DMS53 treated with DMSO at 0.1 percent for 48 hours (cell line): ENCODE measurements at regions not wholly inside any gene's neighbourhood (a gene's known extent, or its start where the extent isn't known, plus 50 kb on each side); places are given as distances from the start of the nearest gene placed in this dataset.

Experiments
- DNase-seq: peaks from one replicate; lab custom pipeline; 2025; ENCODE audit not compliant: unreplicated experiment; lab: John Stamatoyannopoulos, UW

DNA sequence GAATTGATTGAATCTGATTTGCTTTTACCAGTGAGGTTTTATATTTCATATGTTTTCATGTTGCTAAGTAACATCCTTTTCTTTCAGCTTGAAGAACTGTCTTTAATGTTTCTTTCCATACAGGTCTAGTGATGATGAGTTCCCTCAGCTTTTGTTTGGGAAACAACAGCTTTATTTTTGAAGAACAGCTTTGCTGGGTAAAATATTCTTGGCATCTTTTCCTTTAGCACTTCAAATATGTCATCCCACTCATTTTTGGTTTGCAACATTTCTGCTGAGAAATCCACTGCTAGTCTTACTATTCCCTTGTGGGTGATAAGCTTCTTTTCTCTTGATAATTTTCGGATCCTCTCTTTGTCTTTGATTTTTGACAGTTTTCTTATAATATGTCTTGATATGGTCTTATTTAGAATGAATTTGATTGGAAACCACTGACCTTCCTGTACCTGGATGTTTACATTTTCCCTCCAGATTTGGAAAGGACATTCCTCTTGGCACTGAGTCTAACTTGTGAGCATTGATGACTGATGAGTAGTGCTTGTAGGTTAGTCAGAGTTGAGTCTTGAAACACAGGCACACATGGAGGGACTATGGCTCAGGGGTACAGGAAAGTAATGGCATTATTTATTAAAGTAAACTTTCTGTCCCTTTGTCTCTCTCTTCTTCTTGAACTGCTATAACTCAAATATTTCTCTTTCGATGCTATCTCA lies 220.3 kb downstream of the SPATA31D1 start:
- no peak for DNase-seq

GRCh38 chr9:82209797-82210470 lies 221.4 kb downstream of the SPATA31D1 start:
- DNase-seq, result no peak

DNA sequence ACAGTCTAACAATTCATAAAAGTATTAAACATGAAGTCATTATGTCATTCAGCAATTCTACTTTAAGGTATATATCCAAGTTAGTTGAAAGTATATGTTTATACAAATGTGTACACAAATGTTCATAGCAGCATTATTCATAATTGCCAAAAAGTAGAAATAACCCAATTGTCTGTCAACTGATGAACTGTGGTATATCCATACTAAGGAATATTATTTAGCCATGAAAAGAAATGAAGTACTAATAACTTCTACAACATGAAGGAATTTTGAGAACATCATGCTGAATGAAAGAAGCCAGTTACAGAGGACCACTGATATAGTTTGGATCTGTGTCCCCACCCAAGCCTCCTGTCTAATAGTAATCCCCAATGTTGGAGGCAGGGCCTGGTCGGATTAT lies 224.3 kb downstream of the SPATA31D1 start:
- no peak for DNase-seq

DNA sequence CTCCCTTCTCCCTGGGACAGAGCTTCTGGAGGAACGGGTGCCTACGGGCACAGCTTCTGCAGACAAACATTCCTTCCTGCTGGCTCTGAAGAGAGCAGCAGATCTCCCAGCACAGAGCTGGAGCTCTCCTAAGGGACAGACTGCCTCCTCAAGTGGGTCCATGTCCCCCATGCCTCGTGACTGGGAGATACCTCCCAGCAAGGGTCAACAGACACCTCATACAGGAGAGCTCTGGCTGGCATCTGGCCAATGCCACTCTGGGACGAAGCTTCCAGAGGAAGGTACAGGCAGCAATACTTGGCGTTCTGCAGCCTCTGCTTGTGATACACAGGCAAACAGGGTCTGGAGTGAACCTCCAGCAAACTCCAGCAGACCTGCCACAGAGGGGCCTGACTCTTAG lies 227.9 kb downstream of the SPATA31D1 start:
- no peak for DNase-seq

DNA sequence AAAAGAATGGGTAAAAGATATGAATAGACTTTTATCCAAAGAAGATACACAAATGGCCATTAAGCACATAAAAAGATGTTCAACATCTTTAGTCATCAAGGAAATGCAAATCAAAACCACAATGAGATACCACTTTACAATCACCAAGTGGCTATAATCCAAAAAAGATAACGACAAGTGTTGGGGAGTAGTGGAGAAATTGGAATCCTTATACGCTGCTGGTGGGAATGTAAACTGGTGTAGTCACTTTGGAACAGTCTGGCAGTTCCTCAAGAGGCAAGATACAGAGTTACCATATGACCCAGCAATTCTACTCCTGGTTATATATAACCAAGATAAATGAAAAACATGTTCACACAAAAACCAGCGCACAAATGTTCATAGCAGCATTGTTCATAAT lies 234.9 kb downstream of the SPATA31D1 start:
- DNase-seq, result no peak

DNA sequence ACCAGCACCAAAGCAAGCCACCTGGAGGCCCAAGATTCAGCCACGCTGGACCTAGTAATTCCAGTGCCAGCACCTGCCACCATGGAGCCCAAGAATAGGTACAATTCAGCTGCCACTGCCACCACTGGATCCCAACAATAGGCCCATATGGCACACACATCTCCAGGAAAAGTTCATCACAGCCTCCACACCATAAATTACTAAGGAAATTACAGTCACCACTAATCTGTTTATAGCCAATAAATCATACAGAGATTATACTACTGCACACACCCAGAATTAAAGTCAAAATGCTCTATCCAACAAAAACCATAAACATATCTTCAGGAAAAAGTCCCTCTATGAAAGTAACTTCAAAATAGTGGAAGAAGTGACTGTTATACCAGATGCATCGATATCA lies 242.8 kb downstream of the SPATA31D1 start:
- DNase-seq, result no peak

- DNase-seq, result no peak
These were observed 245.8 kb downstream of the SPATA31D1 start for GRCh38 chr9:82234160-82234943.

- DNase-seq, result no peak
These were observed 253.9 kb downstream of the SPATA31D1 start for GRCh38 chr9:82242285-82242963.

DNA sequence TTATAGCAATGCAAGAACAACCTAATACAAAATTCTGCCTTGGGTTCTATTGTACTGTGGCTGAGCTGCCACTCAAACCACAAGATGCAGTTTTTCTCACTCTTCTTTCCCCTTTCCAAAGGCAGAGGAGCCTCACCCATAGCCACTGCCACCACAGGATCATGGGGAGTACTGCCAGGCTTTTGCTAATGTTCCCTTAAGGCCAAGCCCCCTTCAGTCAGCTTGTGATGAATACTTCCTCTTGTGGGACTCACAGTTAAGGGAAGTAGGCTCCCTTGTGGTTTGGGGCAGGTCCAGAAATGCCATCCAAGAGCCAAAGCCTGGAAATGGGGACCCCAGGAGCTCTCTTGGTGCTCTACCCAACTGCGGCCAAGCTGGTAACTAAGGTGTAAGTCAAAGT lies 258.7 kb downstream of the SPATA31D1 start:
- DNase-seq, result no peak

DNA sequence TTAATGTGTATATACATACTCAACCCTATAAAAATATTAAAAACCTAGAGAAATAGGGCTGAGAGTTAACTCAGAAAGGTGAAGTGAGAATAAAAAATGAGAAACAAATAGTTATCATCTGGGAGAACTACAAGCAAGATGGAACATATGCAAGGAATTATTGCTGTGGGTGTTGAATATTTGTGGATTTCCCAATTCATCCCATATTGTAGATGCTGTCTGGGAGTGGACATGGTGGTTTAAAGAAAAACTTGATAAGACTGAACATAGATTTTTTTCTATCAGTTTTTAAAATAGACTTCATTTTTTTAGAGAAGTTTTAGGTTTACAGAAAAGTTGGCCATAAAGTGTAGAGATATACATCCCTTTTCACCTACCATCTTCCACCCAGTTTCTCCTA lies 263.5 kb downstream of the SPATA31D1 start:
- no peak for DNase-seq

- no peak for DNase-seq
These were observed 266.2 kb downstream of the SPATA31D1 start for GRCh38 chr9:82254646-82255367.

DNA sequence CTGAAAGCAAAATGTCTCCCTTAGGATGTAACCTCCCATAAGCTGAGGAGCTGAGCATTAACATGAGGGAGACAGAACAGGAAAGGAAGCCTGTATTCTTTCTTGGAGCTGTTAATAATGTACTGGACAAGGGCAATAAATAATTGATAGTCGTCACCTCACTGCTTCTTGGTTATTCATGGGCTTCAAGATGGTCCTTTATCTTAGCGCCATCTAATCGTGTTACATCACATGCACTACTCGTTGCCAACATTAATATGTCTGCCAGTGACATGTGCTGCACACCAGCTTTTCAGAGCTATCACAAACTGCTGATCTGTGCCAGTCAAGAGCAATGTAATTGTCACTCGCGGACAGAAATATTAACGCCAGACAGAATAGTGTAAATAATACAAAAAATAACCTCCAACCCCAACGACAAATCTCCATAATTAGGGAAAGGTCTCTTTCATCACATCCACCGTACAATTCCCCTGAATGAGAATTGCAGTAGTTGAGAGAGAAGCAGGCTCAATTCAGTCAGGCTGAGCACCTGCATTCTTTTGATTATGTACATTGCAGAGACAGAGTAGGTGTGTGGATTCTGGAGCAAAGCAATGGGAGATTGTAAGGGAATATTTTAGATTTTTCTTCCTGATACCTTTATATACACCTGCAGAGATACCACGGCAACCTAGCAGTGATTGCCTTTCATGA lies 267.1 kb downstream of the SPATA31D1 start:
- no peak for DNase-seq

DNA sequence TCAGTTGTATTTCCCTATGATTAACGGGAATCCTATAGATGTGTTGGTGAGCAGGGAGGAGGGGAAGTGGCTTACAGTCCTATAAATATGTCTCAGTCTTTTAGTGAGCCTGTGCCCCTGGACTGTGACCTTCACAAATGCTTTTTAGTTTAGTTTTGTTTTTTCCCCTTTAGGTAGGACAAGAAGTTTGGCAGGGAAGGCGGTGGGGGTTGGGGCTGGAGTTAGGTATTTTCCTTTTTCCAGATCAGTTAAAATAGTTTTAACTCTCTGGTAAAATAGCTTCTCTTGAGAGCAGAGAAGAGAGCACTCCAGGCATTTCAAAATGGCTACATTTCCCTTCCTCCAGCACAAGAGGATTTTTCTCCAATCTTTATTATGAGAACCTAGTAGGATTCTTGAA lies 272.1 kb downstream of the SPATA31D1 start:
- no peak for DNase-seq

- no peak for DNase-seq
These were observed 275.0 kb downstream of the SPATA31D1 start for GRCh38 chr9:82263619-82264018.

- no peak for DNase-seq
These were observed 282.6 kb downstream of the SPATA31D1 start for GRCh38 chr9:82271106-82271561.

- no peak for DNase-seq
These were observed 284.5 kb downstream of the SPATA31D1 start for GRCh38 chr9:82273121-82273520.

- no peak for DNase-seq
These were observed 286.8 kb downstream of the SPATA31D1 start for GRCh38 chr9:82275258-82275927.

DNA sequence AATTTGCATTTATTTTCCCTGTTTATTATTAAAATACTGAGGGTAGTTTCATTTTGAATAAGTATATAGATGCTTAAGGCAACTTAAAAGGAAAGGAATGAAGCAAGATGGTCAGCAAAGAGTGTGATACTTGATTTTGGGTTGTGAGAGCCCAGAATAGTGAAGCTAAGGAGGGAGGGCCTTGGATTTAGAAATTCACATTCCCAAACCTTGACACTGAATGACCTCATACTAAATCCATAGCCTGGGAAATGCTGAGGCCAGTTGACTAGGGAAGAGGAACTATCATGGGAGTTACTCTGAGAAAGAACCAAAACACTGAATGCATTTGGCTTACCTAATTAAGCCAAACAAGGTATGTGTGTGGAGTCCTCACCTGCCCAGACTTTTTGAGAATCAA lies 292.5 kb downstream of the SPATA31D1 start:
- no peak for DNase-seq

DNA sequence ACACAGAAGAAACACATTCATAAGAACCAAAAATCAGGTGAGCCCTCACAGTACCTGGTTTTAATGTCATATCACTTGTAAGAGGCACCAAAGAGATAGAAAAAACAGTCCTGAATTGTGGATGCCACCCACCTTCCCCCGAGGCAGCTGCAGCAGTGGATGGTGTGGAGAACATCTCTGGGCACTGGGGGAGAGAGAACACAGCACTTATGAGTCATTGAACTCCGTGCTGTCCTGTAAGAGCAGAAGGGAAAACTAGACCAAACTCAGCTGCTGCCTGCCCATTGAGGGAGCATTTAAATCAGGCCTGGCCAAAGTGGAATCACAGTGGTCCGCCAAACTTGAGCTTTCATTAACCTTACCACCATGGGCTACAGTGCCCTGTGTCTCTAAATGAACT lies 296.2 kb downstream of the SPATA31D1 start:
- no peak for DNase-seq

DNA sequence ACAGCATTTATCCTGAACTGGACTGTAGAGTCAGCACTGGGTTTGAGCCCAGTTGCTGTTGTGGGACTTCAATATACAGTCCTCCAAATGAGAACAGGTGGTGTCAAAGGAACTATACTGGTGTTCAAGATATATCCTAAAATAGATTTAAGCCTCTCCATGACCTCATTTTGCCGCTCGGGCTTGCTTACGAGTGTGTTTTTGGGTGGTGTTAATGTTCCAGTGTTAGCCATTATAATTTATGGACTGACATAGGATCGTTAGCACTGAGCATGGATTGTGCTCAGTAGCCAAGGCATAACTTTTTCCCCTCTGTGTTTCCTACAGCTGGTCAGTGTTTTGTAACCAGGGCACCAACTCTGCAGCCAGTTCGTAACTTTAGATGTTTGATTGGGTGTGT lies 306.6 kb downstream of the SPATA31D1 start:
- no peak for DNase-seq
